Nephron (organoid): ENCODE measurements at regions not wholly inside any gene's neighbourhood (a gene's known extent, or its start where the extent isn't known, plus 50 kb on each side); places are given as distances from the start of the nearest gene placed in this dataset.

Source experiments
- H3K27ac Mint-ChIP-seq, 3 experiments: 2 replicates each; pipeline ENCODE4 v1.8.0; 2020; ENCODE audit warnings: mixed read lengths in 3 of 3, mild to moderate bottlenecking in 2 of 3, moderate library complexity in 1 of 3
- H3K27me3 Mint-ChIP-seq: 2 replicates; pipeline ENCODE4 v1.8.0; 2021; ENCODE audit warnings: low read depth, mild to moderate bottlenecking, moderate library complexity, mixed read lengths
- H3K36me3 Mint-ChIP-seq: 2 replicates; pipeline ENCODE4 v1.8.0; 2020; ENCODE audit warnings: low read depth, mixed read lengths
- H3K4me1 Mint-ChIP-seq: 2 replicates; pipeline ENCODE4 v1.8.0; 2020; ENCODE audit warnings: mixed read lengths
- H3K4me3 Mint-ChIP-seq, 3 experiments: 2 replicates each; pipeline ENCODE4 v1.8.0; 2020; ENCODE audit warnings: mild to moderate bottlenecking in 3 of 3, mixed read lengths in 3 of 3, moderate library complexity in 2 of 3
- H3K9me3 Mint-ChIP-seq: 2 replicates; pipeline ENCODE4 v1.8.0; 2020; ENCODE audit warnings: mixed read lengths
- CTCF ChIP-seq, 3 experiments: fragments of 200-600 bp; sonication (generic); IDR thresholded peaks; one replicate each; pipeline ENCODE4 v1.5.0; 2021; ENCODE audit warnings: antibody characterized with exemption in 3 of 3; ENCODE audit not compliant: unreplicated experiment in 3 of 3

- H3K36me3 Mint-ChIP-seq = no peaks in the 10 kb centered on the region
Observed at GRCh38 chr2:14350856-14351255, 281.7 kb upstream of the LRATD1 start.

GRCh38 chr2:14352067-14352466 lies 280.4 kb upstream of the LRATD1 start:
- Mint-ChIP-seq H3K36me3 (no peaks in the 10 kb centered on the region), H3K4me3 (no peak overlapping the region), H3K27me3 (no peaks in the 10 kb centered on the region), H3K4me1 (no peaks in the 10 kb centered on the region), H3K27ac (no peak overlapping the region), H3K9me3 (no peaks in the 10 kb centered on the region)
- no peak for TF ChIP-seq CTCF (IDR thresholded peaks at IDR 0.05; ENCODE audit: unreplicated experiment in 3 of 3)

More at GRCh38 chr2:14350856-14351255, 281.7 kb upstream of the LRATD1 start:
- Mint-ChIP-seq H3K4me1 (no peaks in the 10 kb centered on the region), H3K27me3 (no peaks in the 10 kb centered on the region), H3K27ac (no peak overlapping the region), H3K9me3 (no peaks in the 10 kb centered on the region), H3K4me3 (no peak overlapping the region)
- no peak for TF ChIP-seq CTCF (IDR thresholded peaks at IDR 0.05; ENCODE audit: unreplicated experiment in 3 of 3)

GRCh38 chr2:14354231-14354630 lies 278.3 kb upstream of the LRATD1 start:
- Mint-ChIP-seq H3K27me3 (no peaks in the 10 kb centered on the region), H3K4me1 (no peaks in the 10 kb centered on the region), H3K27ac (no peak overlapping the region), H3K4me3 (no peak overlapping the region), H3K36me3 (no peaks in the 10 kb centered on the region), H3K9me3 (no peaks in the 10 kb centered on the region)
- TF ChIP-seq CTCF (IDR thresholded peaks at IDR 0.05; ENCODE audit: unreplicated experiment in 3 of 3) = no peak

GRCh38 chr2:14355102-14355501 lies 277.4 kb upstream of the LRATD1 start:
- H3K4me3 Mint-ChIP-seq = no peak overlapping the region
- H3K36me3 Mint-ChIP-seq = no peaks in the 10 kb centered on the region
- no peak for TF ChIP-seq CTCF (IDR thresholded peaks at IDR 0.05; ENCODE audit: unreplicated experiment in 3 of 3)
- peak overlapping the region in 2 of 3 experiments; percentile 44 to 78 for H3K27ac Mint-ChIP-seq
- no peaks in the 10 kb centered on the region for H3K9me3 Mint-ChIP-seq
- no peaks in the 10 kb centered on the region for H3K27me3 Mint-ChIP-seq
- no peaks in the 10 kb centered on the region for H3K4me1 Mint-ChIP-seq

GRCh38 chr2:14358339-14358738 lies 274.2 kb upstream of the LRATD1 start:
- no peaks in the 10 kb centered on the region for H3K36me3 Mint-ChIP-seq
- peaks cover 3% of the 10 kb centered on the region for H3K9me3 Mint-ChIP-seq
- no peak overlapping the region for H3K27ac Mint-ChIP-seq
- no peak for TF ChIP-seq CTCF (IDR thresholded peaks at IDR 0.05; ENCODE audit: unreplicated experiment in 3 of 3)
- no peaks in the 10 kb centered on the region for H3K27me3 Mint-ChIP-seq
- no peaks in the 10 kb centered on the region for H3K4me1 Mint-ChIP-seq
- no peak overlapping the region for H3K4me3 Mint-ChIP-seq

- Mint-ChIP-seq H3K4me1 (no peaks in the 10 kb centered on the region), H3K36me3 (no peaks in the 10 kb centered on the region), H3K27me3 (no peaks in the 10 kb centered on the region), H3K9me3 (peaks cover 3% of the 10 kb centered on the region), H3K4me3 (no peak overlapping the region), H3K27ac (no peak overlapping the region)
- no peak for TF ChIP-seq CTCF (IDR thresholded peaks at IDR 0.05; ENCODE audit: unreplicated experiment in 3 of 3)
Observed at GRCh38 chr2:14358774-14359173, 273.7 kb upstream of the LRATD1 start.
